HG02970 (cell line): ENCODE measurements at regions not wholly inside any gene's neighbourhood (a gene's known extent, or its start where the extent isn't known, plus 50 kb on each side); places are given as distances from the start of the nearest gene placed in this dataset.

Experiments used
- ATAC-seq: cut with Tn5 transposase; IDR thresholded peaks from one replicate; pipeline ENCODE4 v1.9.1; 2021; ENCODE audit warnings: mild to moderate bottlenecking, moderate library complexity, moderate number of reproducible peaks; ENCODE audit not compliant: unreplicated experiment, low FRiP score

DNA sequence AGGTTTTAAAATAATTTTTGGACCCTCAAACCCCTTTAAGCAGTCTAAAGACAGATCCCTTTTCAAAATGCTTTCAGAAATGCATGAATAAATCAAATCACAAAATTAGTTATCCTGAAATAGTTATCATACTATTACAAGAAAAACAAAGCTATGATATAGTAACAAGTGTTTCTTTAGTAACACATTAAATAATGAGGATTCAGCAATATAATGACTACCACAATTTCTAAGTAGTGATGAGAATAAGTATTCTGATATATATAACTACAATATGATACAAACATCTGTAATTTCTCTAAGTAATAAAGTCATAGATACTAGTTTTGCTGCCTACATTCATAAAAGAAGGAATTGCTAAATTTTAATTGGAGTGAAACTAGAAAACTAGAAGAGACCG, 53.0 kb upstream of the TMEM168 start:
- ATAC-seq, result no peak
